ENCODE measurements at regions not wholly inside any gene's neighbourhood (a gene's known extent, or its start where the extent isn't known, plus 50 kb on each side); places are given as distances from the start of the nearest gene placed in this dataset.

- TF ChIP-seq CTCF (IDR thresholded peaks at IDR 0.05; ENCODE audit: low read depth, low read length, poor library complexity, severe bottlenecking) (no peak), EZH2phosphoT487 (IDR thresholded peaks at IDR 0.05; ENCODE audit: borderline replicate concordance, low read length) (no peak)
Observed at GRCh38 chr9:108584860-108585259, 270.9 kb downstream of the ACTL7B start.
